ENCODE measurements at regions not wholly inside any gene's neighbourhood (a gene's known extent, or its start where the extent isn't known, plus 50 kb on each side); places are given as distances from the start of the nearest gene placed in this dataset.
"Not testable (repeated sequence)": the region's sequence is repeated elsewhere in the genome, so short reads cannot be mapped to it uniquely, and the experiment has no call there.

DNA sequence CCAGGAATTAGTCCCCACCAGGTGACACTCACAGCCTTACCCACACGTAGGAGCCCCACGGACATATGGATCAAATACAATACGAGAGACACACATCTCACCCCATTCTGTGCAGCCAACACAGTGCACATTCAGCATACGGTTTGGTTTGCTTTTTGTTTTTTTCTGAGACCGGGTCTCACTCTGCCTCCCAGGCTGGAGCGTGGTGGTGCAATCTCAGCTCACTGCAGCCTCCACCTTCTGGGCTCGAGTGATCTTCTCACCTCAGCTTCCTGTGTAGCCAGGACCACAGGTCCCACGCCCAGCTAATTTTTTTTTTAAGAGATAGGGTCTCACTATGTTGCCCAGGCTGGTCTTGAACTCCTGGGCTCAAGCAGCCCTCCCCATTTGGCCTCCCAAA, 102.8 kb downstream of the POTEB start:
- not testable (repeated sequence) for H3K36me3 Mint-ChIP-seq; H3K27me3 Mint-ChIP-seq; H3K27ac Mint-ChIP-seq; H3K4me3 Mint-ChIP-seq; H3K4me1 Mint-ChIP-seq (ENCODE audit: low read depth); H3K9me3 Mint-ChIP-seq (ENCODE audit: low read depth)

DNA sequence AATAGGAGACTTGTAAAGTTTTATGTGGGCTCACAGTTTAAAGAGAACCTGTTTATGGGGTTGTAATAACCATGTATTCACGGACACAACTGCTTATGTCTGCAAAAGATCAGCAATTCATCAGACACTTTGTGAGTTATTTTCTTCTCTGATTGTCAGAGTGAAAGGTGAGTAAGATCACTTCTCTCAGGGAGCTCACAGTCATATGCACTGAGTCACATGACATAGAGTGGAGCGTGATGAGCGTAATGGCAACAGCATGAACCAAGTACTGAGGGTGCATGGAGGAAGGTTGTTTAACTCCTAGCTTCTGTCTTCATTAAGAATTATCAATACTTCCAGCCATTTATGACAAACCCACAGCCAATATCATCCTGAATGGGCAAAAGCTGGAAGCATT, 111.0 kb downstream of the POTEB start:
- H3K36me3 Mint-ChIP-seq; H3K4me3 Mint-ChIP-seq; H3K4me1 Mint-ChIP-seq (ENCODE audit: low read depth): not testable (repeated sequence)

DNA sequence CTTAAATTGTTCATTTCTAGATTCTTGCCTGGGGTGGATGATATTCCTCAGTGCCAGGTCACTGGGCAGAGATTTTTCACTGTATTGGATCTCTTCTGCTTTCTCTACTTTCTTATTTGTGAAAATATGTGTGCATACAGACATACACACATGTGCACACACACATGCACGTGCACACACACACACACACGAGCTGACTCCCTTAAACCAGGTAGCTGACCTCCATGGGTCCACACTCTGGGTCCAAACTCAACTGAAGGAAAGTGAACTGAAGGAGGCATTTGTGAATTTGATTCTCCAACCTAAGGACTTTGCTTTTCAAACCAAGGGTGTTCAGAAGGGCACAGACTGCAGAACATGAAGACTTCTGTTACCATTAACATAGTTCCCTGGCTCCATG, 113.8 kb downstream of the POTEB start:
- not testable (repeated sequence) for H3K9me3 Mint-ChIP-seq (ENCODE audit: low read depth); H3K36me3 Mint-ChIP-seq; H3K27ac Mint-ChIP-seq; H3K27me3 Mint-ChIP-seq; H3K4me3 Mint-ChIP-seq; H3K4me1 Mint-ChIP-seq (ENCODE audit: low read depth)

More for the DNA sequence above, 111.0 kb downstream of the POTEB start:
- H3K27me3 Mint-ChIP-seq; H3K9me3 Mint-ChIP-seq (ENCODE audit: low read depth); H3K27ac Mint-ChIP-seq: not testable (repeated sequence)

DNA sequence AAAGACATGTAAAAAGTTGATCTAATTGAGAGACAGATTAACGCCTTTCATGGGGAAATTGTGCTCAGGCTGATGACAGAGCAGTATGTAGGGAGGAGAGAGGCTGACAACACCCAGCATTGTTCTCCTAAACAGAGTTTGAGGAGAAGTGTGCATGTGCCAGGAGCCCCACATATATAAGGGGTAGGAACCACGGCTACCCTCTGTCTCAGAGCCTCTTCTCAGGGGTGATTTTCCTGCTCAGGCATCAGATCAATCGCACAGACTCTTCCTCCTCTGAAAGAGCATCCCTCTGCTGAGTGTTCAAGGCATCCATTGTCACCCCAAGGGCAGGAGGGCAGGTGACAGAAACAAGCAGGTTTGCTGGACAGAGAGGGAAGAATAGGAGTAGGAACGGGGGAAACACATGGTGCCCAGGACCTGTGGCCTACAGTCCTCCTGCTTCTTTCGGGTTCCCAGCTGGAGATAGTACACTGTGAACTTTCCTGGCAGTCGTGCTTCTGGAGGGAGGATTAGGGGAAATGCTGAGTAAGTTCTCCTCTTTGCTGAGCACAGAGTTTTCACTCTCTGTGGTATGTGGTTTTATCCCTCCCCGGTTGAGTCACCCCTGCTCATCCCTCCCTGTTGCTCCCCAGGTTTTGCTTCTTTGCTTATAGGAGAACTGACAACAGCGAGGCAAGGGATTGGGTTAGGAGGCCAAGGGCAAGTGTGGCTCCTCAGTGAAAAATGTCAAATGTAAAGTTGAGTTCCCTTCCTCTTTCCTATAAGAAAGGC, 117.1 kb downstream of the POTEB start:
- H3K4me3 Mint-ChIP-seq; H3K27ac Mint-ChIP-seq; H3K4me1 Mint-ChIP-seq (ENCODE audit: low read depth); H3K36me3 Mint-ChIP-seq; H3K9me3 Mint-ChIP-seq (ENCODE audit: low read depth); H3K27me3 Mint-ChIP-seq: not testable (repeated sequence)

DNA sequence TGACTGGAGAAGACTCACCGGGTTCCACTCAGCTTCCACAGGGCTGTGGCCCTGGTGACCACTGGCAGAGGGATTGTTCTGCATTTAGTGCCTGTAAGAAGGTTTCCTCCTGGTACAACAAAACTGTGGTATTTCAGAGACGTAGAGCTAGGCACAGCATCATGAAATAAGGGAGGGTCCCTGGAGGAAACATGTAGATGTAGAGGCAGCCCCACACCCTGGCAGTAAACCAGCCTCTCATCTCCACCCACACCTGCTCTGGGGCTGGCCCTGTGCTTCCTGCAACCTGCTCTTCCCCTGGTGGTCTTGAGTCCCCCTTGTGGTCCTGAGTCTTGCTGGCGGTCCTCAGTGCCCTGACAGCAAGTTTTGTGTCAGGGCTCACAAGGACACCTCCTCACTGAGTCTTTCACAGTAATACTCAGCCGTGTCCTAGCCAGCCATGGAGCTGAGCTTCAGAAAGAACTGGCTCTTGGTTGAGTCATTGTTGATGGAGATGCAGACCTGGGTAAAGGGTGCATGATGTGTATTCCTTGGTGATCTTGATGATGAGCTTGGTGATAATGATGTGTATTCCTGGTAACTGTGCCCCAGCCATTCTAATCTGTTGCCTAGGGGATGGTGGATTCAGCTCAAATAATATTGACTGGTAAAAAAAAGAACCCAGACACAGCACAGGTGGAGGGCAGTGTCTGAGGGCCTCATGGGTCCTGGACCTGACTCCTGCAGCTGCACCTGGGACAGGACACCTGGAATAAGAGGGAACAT, 118.0 kb downstream of the POTEB start:
- H3K4me3 Mint-ChIP-seq; H3K4me1 Mint-ChIP-seq (ENCODE audit: low read depth); H3K36me3 Mint-ChIP-seq; H3K9me3 Mint-ChIP-seq (ENCODE audit: low read depth); H3K27ac Mint-ChIP-seq; H3K27me3 Mint-ChIP-seq: not testable (repeated sequence)

DNA sequence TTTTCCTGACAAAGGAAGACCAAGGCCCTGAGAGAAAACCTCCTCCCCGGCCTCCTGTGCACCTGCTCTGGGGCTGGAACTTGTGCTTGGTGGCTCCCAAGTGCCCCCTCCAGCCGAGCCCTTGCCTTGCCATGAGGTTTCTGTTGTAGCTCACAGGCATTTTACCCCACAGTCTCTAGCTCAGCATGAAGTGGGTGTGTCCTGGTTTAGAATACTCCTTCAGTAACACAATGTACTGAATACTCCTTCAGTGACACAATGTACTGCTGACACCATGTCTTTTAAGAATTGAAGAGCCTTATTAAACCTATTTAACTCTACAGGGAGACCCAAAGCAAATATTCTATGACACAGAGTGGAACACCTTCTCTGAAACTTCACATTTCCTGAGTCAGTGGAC, 123.7 kb downstream of the POTEB start:
- not testable (repeated sequence) for H3K4me3 Mint-ChIP-seq; H3K9me3 Mint-ChIP-seq (ENCODE audit: low read depth); H3K36me3 Mint-ChIP-seq; H3K27me3 Mint-ChIP-seq; H3K4me1 Mint-ChIP-seq (ENCODE audit: low read depth); H3K27ac Mint-ChIP-seq

DNA sequence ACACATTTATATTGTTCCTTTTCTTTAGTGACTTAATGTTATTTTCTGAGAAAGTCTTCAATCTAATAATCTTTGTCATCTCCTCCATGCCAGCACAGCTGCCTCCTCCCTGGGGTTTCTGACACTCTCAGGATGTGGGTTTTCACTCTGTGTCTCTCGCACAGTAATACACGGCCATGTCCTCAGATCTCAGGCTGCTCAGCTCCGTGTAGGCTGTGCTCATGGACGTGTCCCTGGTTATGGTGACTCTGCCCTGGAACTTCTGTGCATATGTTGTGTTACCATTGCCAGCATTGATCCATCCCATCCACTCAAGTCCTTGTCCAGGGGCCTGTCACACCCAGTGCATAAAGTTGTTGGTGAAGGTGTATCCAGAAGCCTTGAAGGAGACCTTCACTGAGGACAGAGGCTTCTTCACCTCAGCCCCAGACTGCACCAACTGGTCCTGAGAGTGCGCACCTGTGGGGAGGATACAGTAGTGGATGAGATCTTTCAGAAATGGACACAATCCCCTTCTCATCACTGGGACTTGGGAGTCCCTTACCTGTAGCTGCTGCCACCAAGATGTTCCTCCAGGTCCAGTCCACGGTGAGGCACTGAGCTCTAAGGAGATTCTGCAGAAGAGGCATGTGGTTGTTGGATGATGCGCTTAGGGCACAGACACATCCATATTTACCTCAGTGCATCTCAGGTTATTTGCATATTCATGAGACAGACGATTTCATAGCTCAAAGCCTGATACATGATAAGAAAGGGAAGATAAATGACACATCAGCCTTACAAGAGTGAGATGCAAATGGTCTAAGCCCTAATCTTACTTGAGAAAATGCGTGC, 125.2 kb downstream of the POTEB start:
- H3K4me1 Mint-ChIP-seq (ENCODE audit: low read depth); H3K36me3 Mint-ChIP-seq; H3K9me3 Mint-ChIP-seq (ENCODE audit: low read depth); H3K27me3 Mint-ChIP-seq; H3K4me3 Mint-ChIP-seq; H3K27ac Mint-ChIP-seq: not testable (repeated sequence)

DNA sequence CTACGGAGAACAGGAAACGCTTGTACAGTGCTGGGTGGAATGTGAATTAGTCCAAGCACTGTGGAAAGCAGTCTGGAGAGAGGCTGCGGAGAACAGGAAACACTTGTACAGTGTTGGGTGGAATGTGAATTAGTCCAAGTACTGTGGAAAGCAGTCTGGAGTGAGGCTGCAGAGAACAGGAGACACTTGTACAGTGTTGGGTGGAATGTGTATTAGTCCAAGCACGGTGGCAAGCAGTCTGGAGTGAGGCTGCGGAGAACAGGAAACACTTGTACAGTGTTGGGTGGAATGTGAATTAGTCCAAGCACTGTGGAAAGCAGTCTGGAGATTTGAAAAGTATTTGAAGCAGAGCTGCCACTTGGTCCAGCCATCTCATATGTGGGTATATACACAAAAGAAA, 128.4 kb downstream of the POTEB start:
- not testable (repeated sequence) for H3K36me3 Mint-ChIP-seq; H3K4me1 Mint-ChIP-seq (ENCODE audit: low read depth); H3K27me3 Mint-ChIP-seq; H3K4me3 Mint-ChIP-seq; H3K27ac Mint-ChIP-seq; H3K9me3 Mint-ChIP-seq (ENCODE audit: low read depth)

DNA sequence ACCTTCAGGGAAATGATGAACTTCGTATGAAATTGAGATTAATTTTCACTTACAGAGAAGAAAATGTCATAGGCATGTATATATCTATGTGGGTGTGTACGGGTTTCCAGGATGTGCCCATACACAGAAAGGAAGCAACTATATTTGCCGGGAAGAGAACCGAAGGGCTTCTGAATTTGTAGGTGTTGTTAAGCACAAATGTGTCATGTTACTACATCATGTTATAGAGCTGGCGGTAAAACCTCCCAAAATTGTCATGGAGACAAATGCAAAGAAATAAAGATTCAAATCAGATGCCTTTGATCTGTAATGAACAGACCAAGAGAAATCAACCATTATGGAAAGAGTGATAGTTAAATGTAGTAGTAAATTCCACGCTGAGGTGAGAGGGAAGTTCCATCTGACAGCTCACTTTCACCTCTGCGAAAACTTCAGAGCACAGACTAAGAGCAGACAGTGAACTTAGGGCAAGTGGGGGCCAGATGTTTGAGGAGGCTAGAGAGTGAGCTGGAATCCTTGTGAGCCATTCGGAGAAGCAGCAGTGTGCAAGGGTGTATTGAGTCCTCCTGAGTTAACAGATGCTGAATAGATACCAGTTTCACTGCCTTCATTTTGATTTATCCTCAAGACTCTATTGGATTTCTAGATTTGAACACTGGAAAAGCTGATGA, 133.2 kb downstream of the POTEB start:
- peak overlapping the region; percentile 34 for H3K27ac Mint-ChIP-seq
- not testable (repeated sequence) for H3K4me1 Mint-ChIP-seq (ENCODE audit: low read depth); H3K27me3 Mint-ChIP-seq; H3K36me3 Mint-ChIP-seq; H3K9me3 Mint-ChIP-seq (ENCODE audit: low read depth); H3K4me3 Mint-ChIP-seq

DNA sequence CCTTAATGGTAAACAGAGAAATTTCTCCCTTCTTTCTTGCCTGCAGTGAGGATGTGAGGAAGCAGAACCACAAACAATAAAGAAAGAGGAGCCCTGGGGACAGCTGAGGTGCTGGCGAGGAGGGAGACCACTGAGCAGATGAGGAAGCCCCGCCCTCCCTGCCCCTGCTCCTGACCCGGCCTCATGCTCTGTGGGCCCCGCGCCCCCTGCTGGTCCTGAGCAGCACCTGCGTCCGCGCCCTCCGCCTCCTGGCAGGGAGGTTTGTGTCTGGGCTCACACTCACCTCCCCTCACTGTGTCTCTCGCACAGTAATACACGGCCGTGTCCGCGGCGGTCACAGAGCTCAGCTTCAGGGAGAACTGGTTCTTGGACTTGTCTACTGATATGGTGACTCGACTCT, 135.5 kb downstream of the POTEB start:
- not testable (repeated sequence) for H3K9me3 Mint-ChIP-seq (ENCODE audit: low read depth); H3K36me3 Mint-ChIP-seq; H3K27me3 Mint-ChIP-seq; H3K4me1 Mint-ChIP-seq (ENCODE audit: low read depth); H3K27ac Mint-ChIP-seq; H3K4me3 Mint-ChIP-seq

DNA sequence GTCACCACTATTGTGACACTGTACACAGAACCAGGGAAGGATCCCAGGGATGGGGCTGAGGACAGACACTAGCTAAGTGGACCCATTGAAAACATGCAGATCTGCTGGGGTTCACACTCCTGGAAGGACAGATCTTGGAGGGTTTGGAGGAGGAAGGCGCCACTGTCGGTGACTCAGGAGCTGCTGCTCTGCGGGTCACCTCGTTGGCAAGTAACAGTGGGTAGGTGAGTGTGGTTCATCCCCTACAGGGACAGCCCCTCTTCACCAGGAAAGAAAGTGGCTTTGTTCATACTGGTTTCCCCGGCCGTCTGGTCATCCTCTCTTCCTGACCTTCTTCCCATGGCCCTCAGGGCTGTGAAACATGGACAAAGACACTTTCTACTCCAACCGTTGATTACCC, 139.5 kb downstream of the POTEB start:
- not testable (repeated sequence) for H3K36me3 Mint-ChIP-seq; H3K4me3 Mint-ChIP-seq; H3K27me3 Mint-ChIP-seq; H3K4me1 Mint-ChIP-seq (ENCODE audit: low read depth); H3K9me3 Mint-ChIP-seq (ENCODE audit: low read depth); H3K27ac Mint-ChIP-seq

DNA sequence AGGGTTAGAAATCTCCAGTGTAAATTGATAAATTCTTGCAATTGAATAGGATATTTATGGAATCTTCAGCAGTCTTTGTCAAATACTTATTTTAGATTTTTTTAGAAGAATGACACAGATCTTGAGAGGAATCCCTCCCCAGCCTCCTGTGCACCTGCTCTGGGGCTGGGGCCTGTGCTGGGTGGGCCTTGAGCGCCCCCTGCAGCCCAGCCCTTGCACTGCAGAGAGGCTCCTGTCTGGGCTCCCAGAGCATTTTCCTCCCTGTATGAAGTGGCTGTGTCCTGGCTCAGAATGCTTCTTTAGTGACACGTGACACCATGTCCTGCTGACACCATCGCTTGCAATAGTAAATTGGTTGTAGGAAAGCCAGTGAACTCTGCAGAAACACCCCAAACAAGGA, 141.1 kb downstream of the POTEB start:
- not testable (repeated sequence) for H3K36me3 Mint-ChIP-seq; H3K27ac Mint-ChIP-seq; H3K4me3 Mint-ChIP-seq; H3K4me1 Mint-ChIP-seq (ENCODE audit: low read depth); H3K9me3 Mint-ChIP-seq (ENCODE audit: low read depth); H3K27me3 Mint-ChIP-seq

DNA sequence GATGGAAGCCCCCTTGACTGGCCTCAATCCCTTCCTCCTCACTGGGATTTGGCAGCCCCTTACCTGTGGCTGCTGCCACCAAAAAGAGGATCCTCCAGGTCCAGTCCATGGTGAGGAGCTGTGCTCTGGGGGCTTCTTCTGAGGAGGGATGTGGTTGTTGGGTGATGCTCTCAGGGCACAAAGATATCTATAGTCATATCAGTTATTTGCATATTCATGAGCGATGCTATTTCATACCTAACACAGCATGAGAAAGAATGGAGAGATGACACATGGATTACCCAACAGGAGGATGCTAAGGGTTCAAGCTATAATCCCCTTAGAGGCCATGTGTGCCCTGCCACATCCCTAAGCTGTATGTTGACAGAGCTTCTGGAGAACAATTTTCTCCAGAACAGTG, 141.7 kb downstream of the POTEB start:
- H3K4me3 Mint-ChIP-seq; H3K27ac Mint-ChIP-seq; H3K36me3 Mint-ChIP-seq; H3K27me3 Mint-ChIP-seq; H3K9me3 Mint-ChIP-seq (ENCODE audit: low read depth); H3K4me1 Mint-ChIP-seq (ENCODE audit: low read depth): not testable (repeated sequence)

DNA sequence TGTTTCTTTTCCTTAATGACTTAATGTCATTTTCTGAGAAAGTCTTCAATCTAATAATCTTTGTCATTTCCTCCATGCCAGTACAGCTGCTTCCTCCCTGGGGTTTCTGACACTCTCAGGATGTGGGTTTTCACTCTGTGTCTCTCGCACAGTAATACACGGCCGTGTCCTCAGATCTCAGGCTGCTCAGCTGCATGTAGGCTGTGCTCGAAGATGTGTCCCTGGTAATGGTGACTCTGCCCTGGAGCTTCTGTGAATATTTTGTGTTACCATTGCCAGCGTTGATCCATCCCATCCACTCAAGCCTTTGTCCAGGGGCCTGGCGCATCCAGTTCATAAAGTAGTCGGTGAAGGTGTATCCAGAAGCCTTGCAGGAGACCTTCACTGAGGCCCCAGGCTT, 142.2 kb downstream of the POTEB start:
- H3K27me3 Mint-ChIP-seq; H3K36me3 Mint-ChIP-seq; H3K27ac Mint-ChIP-seq; H3K4me3 Mint-ChIP-seq; H3K4me1 Mint-ChIP-seq (ENCODE audit: low read depth); H3K9me3 Mint-ChIP-seq (ENCODE audit: low read depth): not testable (repeated sequence)

DNA sequence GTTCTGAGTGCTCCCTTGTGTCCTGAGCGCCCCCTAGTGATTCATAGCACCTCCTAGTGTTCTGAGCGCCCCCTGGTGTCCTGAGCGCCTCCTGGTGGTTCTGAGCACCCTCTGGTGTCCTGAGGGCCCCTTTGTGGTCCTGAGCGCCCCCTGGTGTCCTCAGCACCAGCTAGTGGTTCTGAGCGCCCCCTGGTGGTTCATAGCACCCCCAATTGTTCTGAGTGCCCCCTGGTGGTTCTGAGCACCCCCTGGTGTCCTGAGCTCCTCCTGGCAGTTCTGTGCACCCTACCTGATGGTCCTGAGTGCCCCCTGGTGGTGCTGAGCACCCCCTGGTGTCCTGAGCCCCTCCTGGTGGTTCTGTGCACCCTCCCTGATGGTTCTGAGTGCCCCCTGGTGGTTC, 146.0 kb downstream of the POTEB start:
- not testable (repeated sequence) for H3K27ac Mint-ChIP-seq, H3K4me3 Mint-ChIP-seq

More for the DNA sequence above, 146.0 kb downstream of the POTEB start:
- not testable (repeated sequence) for H3K9me3 Mint-ChIP-seq (ENCODE audit: low read depth); H3K27me3 Mint-ChIP-seq; H3K36me3 Mint-ChIP-seq; H3K4me1 Mint-ChIP-seq (ENCODE audit: low read depth)

Measured in activated naive CD8-positive, alpha-beta T cell (primary cell).